OCI-LY7 (cell line): ENCODE measurements at regions not wholly inside any gene's neighbourhood (a gene's known extent, or its start where the extent isn't known, plus 50 kb on each side); places are given as distances from the start of the nearest gene placed in this dataset.

Source experiments
- BruUV-seq: library from RNA; stranded (reverse); fragments of 400-500 nt; replicated peaks from 2 replicates; lab custom pipeline; 2021; lab: Mats Ljungman, UMichigan
- CTCF ChIA-PET: fragments of 300-600 bp; sonication (Branson Sonifier 250); formaldehyde crosslinking; loops from one replicate; lab custom pipeline; 2022; ENCODE audit warnings: antibody characterized with exemption; ENCODE audit not compliant: unreplicated experiment; lab: Charles Lee
- POLR2A ChIA-PET: fragments of 300-600 bp; sonication (Branson Sonifier 250); formaldehyde crosslinking; loops from one replicate; lab custom pipeline; 2022; ENCODE audit warnings: antibody characterized with exemption; lab: Charles Lee
- DNase-seq: peaks from one replicate; pipeline ENCODE4 v3.0.0-alpha.2; 2015; ENCODE audit warnings: low spot score
- H2AFZ ChIP-seq: fragments of 200-600 bp; sonication (generic), shearing (Covaris generic); 2 replicates; pipeline ENCODE4 v1.6.1; 2014; ENCODE audit warnings: mild to moderate bottlenecking, antibody characterized with exemption, low read length, moderate library complexity
- H3K27ac ChIP-seq: fragments of 200-600 bp; sonication (generic); 2 replicates; pipeline ENCODE4 v1.5.1; 2014; ENCODE audit warnings: mixed run types, low read depth, mild to moderate bottlenecking, moderate library complexity, low read length, inconsistent platforms; ENCODE audit not compliant: poor library complexity, severe bottlenecking
- H3K36me3 ChIP-seq: fragments of 200-600 bp; sonication (generic); 2 replicates; pipeline ENCODE4 v1.6.1; 2014; ENCODE audit warnings: mild to moderate bottlenecking, antibody characterized with exemption, low read length, moderate library complexity, mixed read lengths; ENCODE audit not compliant: insufficient read depth
- H3K4me1 ChIP-seq: fragments of 200-600 bp; sonication (generic); 2 replicates; pipeline ENCODE4 v1.5.1; 2014; ENCODE audit warnings: mild to moderate bottlenecking, low read length; ENCODE audit not compliant: insufficient read depth, poor library complexity, severe bottlenecking
- H3K4me2 ChIP-seq: fragments of 200-600 bp; sonication (generic); 2 replicates; pipeline ENCODE4 v1.6.1; 2014; ENCODE audit warnings: mild to moderate bottlenecking, low read length
- H3K4me3 ChIP-seq: fragments of 200-600 bp; sonication (generic); 2 replicates; pipeline ENCODE4 v1.5.1; 2014; ENCODE audit warnings: mild to moderate bottlenecking, low read depth, low read length; ENCODE audit not compliant: poor library complexity, severe bottlenecking
- H3K79me2 ChIP-seq: fragments of 200-600 bp; sonication (generic); 2 replicates; pipeline ENCODE4 v1.6.1; 2016; ENCODE audit warnings: low read depth, mild to moderate bottlenecking, low read length, moderate library complexity, mixed read lengths; ENCODE audit not compliant: insufficient read depth
- H3K9me2 ChIP-seq: fragments of 200-600 bp; sonication (generic); 2 replicates; pipeline ENCODE4 v1.6.1; 2016; ENCODE audit warnings: mild to moderate bottlenecking, low read length, mixed read lengths; ENCODE audit not compliant: insufficient read depth
- H3K9me3 ChIP-seq: fragments of 200-600 bp; sonication (generic); 2 replicates; pipeline ENCODE4 v1.6.1; 2014; ENCODE audit warnings: mild to moderate bottlenecking, mixed run types, low read length, mixed read lengths
- H4K20me1 ChIP-seq: fragments of 200-600 bp; sonication (generic); 2 replicates; pipeline ENCODE4 v1.6.1; 2014; ENCODE audit warnings: mild to moderate bottlenecking, antibody characterized with exemption, low read length, moderate library complexity, mixed read lengths; ENCODE audit not compliant: insufficient read depth
- CTCF ChIP-seq: fragments of 200-600 bp; sonication (generic); conservative IDR thresholded peaks from 2 replicates; pipeline ENCODE4 v1.5.1; 2014; ENCODE audit warnings: mild to moderate bottlenecking, antibody characterized with exemption, low read length, moderate library complexity, mixed read lengths
- EZH2phosphoT487 ChIP-seq: fragments of 200-600 bp; sonication (generic); IDR thresholded peaks from 2 replicates; pipeline ENCODE4 v1.6.1; 2018; ENCODE audit warnings: low read depth, borderline replicate concordance, mild to moderate bottlenecking, mixed run types, antibody characterized with exemption, low read length, moderate library complexity, mixed read lengths
- intact Hi-C: fragments of 100-400 bp; cut with micrococcal nuclease; formaldehyde crosslinking; loops from one replicate; pipeline ENCODE4 v1.10.0; 2022; ENCODE audit not compliant: unreplicated experiment

GRCh38 chr4:138945840-138946239, 69.7 kb upstream of the NOCT start:
- Histone ChIP-seq H3K4me3 (no peak overlapping the region), H4K20me1 (no peaks in the 10 kb centered on the region), H3K9me2 (no peaks in the 10 kb centered on the region), H3K79me2 (no peaks in the 10 kb centered on the region), H3K36me3 (no peaks in the 10 kb centered on the region), H2AFZ (no peak overlapping the region), H3K27ac (no peak overlapping the region), H3K4me2 (no peak overlapping the region), H3K4me1 (no peaks in the 10 kb centered on the region), H3K9me3 (no peaks in the 10 kb centered on the region)
- CTCF ChIA-PET: no interaction called here
- POLR2A ChIA-PET: no interaction called here
- no TSS peak for BruUV-seq
- no peak for DNase-seq
- intact Hi-C loops: no loop called here
- TF ChIP-seq EZH2phosphoT487 (no peak), CTCF (no peak)

- Histone ChIP-seq H3K36me3 (no peaks in the 10 kb centered on the region), H3K4me3 (no peak overlapping the region), H3K4me1 (no peaks in the 10 kb centered on the region), H3K79me2 (no peaks in the 10 kb centered on the region), H2AFZ (no peak overlapping the region), H3K4me2 (no peak overlapping the region), H3K27ac (no peak overlapping the region), H3K9me3 (no peaks in the 10 kb centered on the region), H3K9me2 (no peaks in the 10 kb centered on the region), H4K20me1 (no peaks in the 10 kb centered on the region)
- ChIA-PET POLR2A (no interaction called here), CTCF (no interaction called here)
- TF ChIP-seq CTCF (no peak), EZH2phosphoT487 (no peak)
- no peak for DNase-seq
- intact Hi-C loops: no loop called here
- no TSS peak for BruUV-seq
Observed at GRCh38 chr4:138945401-138945800, 70.2 kb upstream of the NOCT start.

GRCh38 chr4:138943893-138944292, 71.7 kb upstream of the NOCT start:
- BruUV-seq: no TSS peak
- Histone ChIP-seq H3K4me2 (no peak overlapping the region), H2AFZ (no peak overlapping the region), H3K4me1 (no peaks in the 10 kb centered on the region), H3K79me2 (no peaks in the 10 kb centered on the region), H3K36me3 (no peaks in the 10 kb centered on the region), H3K4me3 (no peak overlapping the region), H3K9me3 (no peaks in the 10 kb centered on the region), H3K27ac (no peak overlapping the region), H4K20me1 (no peaks in the 10 kb centered on the region), H3K9me2 (no peaks in the 10 kb centered on the region)
- ChIA-PET CTCF (no interaction called here), POLR2A (interaction anchor here (0.6 kb wide), 1 partner anchor 333 kb away, joined by 4 read pairs; no protein-coding TSS in a partner anchor)
- intact Hi-C loops: no loop called here
- no peak for DNase-seq
- no peak for TF ChIP-seq CTCF
- TF ChIP-seq EZH2phosphoT487: no peak
